NCI-H1092 treated with DMSO at 0.1 percent for 48 hours (cell line): ENCODE measurements at regions not wholly inside any gene's neighbourhood (a gene's known extent, or its start where the extent isn't known, plus 50 kb on each side); places are given as distances from the start of the nearest gene placed in this dataset.

Experiments
- DNase-seq: peaks from one replicate; lab custom pipeline; 2025; lab: John Stamatoyannopoulos, UW

GRCh38 chr22:27146866-27147633 lies 489.7 kb downstream of the MIAT start:
- DNase-seq = no peak

- no peak for DNase-seq
Measured at GRCh38 chr22:27148055-27148454, 490.7 kb downstream of the MIAT start.

GRCh38 chr22:27148886-27149470 lies 491.6 kb downstream of the MIAT start:
- no peak for DNase-seq

GRCh38 chr22:27149921-27150543 lies 492.6 kb downstream of the MIAT start:
- DNase-seq = peak; percentile 30

GRCh38 chr22:27150544-27150941 lies 493.2 kb downstream of the MIAT start:
- DNase-seq = peak; percentile 30

- no peak for DNase-seq
Measured at GRCh38 chr22:27151407-27151806, 494.0 kb downstream of the MIAT start.

GRCh38 chr22:27152033-27152432 lies 494.6 kb downstream of the MIAT start:
- no peak for DNase-seq

GRCh38 chr22:27152883-27153282 lies 495.5 kb downstream of the MIAT start:
- no peak for DNase-seq

GRCh38 chr22:27153386-27153785 lies 496.0 kb downstream of the MIAT start:
- no peak for DNase-seq

- no peak for DNase-seq
Measured at GRCh38 chr22:27154717-27155116, 497.3 kb downstream of the MIAT start.

- no peak for DNase-seq
Measured at GRCh38 chr22:27156821-27157489, 499.6 kb downstream of the MIAT start.

- DNase-seq = no peak
Measured at GRCh38 chr22:27157666-27158370, 500.4 kb downstream of the MIAT start.

GRCh38 chr22:27159016-27159415 lies 501.6 kb downstream of the MIAT start:
- DNase-seq = no peak

- DNase-seq = no peak
Measured at GRCh38 chr22:27159716-27160295, 502.4 kb downstream of the MIAT start.

GRCh38 chr22:27163162-27164137 lies 506.1 kb downstream of the MIAT start:
- DNase-seq = no peak

- no peak for DNase-seq
Measured at GRCh38 chr22:27164781-27165503, 507.6 kb downstream of the MIAT start.

GRCh38 chr22:27168681-27169080 lies 511.3 kb downstream of the MIAT start:
- no peak for DNase-seq

- DNase-seq = no peak
Measured at GRCh38 chr22:27170491-27170890, 513.1 kb downstream of the MIAT start.

- DNase-seq = no peak
Measured at GRCh38 chr22:27171212-27171611, 513.8 kb downstream of the MIAT start.

GRCh38 chr22:27173530-27173929 lies 516.1 kb downstream of the MIAT start:
- no peak for DNase-seq
